ENCODE measurements at regions not wholly inside any gene's neighbourhood (a gene's known extent, or its start where the extent isn't known, plus 50 kb on each side); places are given as distances from the start of the nearest gene placed in this dataset.

- no peak for ATAC-seq
- no peak overlapping the region for H3K27ac ChIP-seq (ENCODE audit: low read length)
Measured at GRCh38 chr16:86346034-86346433, 164.3 kb upstream of the FOXF1 start.

GRCh38 chr16:86347090-86347489, 163.2 kb upstream of the FOXF1 start:
- no peak for ATAC-seq
- no peaks in the 10 kb centered on the region; the same call in none of the 2 replicates for H3K27me3 ChIP-seq (ENCODE audit: control insufficient read depth, insufficient read depth, low read length)
- TF ChIP-seq TCF7L2 (IDR thresholded peaks at IDR 0.05; ENCODE audit: low read depth, low read length) (no peak), REST (IDR thresholded peaks at IDR 0.05; ENCODE audit: insufficient read depth in 1 of 2, low read depth in 2 of 2, low read length in 1 of 2) (no peak), CTCF (IDR thresholded peaks at IDR 0.05) (no peak), SIN3A (IDR thresholded peaks at IDR 0.05; ENCODE audit: borderline replicate concordance, insufficient read depth, low read depth, low read length) (no peak), POLR2AphosphoS5 (IDR thresholded peaks at IDR 0.05; ENCODE audit: low read depth, low read length) (no peak)
- no TSS peak for BruUV-seq (replicated peaks)
- no peaks in the 10 kb centered on the region for H3K9me3 ChIP-seq (ENCODE audit: control insufficient read depth, insufficient read depth, low read depth, low read length)
- no peaks in the 10 kb centered on the region for H3K36me3 ChIP-seq (ENCODE audit: control insufficient read depth, insufficient read depth, low read length)
- DNase-seq (ENCODE audit: low read depth, low spot score) = no peak
- in situ Hi-C loops (cut with HindIII; ENCODE audit: low pct_unique_long_range_greater_than_20kb, low sequenced_read_pairs) (no loop called here), intact Hi-C loops (cut with micrococcal nuclease; ENCODE audit: unreplicated experiment) (no loop called here)
- H3K4me3 ChIP-seq (ENCODE audit: low read depth in 2 of 2, low read length in 2 of 2) = no peak overlapping the region
- POLR2A ChIA-PET = no interaction called here
- H3K4me1 ChIP-seq (ENCODE audit: control insufficient read depth, insufficient read depth, low read length) = no peaks in the 10 kb centered on the region
- CTCF ChIA-PET = no interaction called here
- no peak overlapping the region for H3K27ac ChIP-seq (ENCODE audit: low read length)

More at GRCh38 chr16:86346034-86346433, 164.3 kb upstream of the FOXF1 start:
- intact Hi-C loops (cut with micrococcal nuclease; ENCODE audit: unreplicated experiment) = no loop called here
- ChIA-PET CTCF (no interaction called here), POLR2A (no interaction called here)
- no peaks in the 10 kb centered on the region; the same call in none of the 2 replicates for H3K27me3 ChIP-seq (ENCODE audit: control insufficient read depth, insufficient read depth, low read length)
- no peak overlapping the region for H3K4me3 ChIP-seq (ENCODE audit: low read depth in 2 of 2, low read length in 2 of 2)
- H3K36me3 ChIP-seq (ENCODE audit: control insufficient read depth, insufficient read depth, low read length) = no peaks in the 10 kb centered on the region
- in situ Hi-C loops (cut with HindIII; ENCODE audit: low pct_unique_long_range_greater_than_20kb, low sequenced_read_pairs) = no loop called here
- H3K4me1 ChIP-seq (ENCODE audit: control insufficient read depth, insufficient read depth, low read length) = no peaks in the 10 kb centered on the region
- TF ChIP-seq POLR2AphosphoS5 (IDR thresholded peaks at IDR 0.05; ENCODE audit: low read depth, low read length) (no peak), CTCF (IDR thresholded peaks at IDR 0.05) (no peak), SIN3A (IDR thresholded peaks at IDR 0.05; ENCODE audit: borderline replicate concordance, insufficient read depth, low read depth, low read length) (no peak), REST (IDR thresholded peaks at IDR 0.05; ENCODE audit: insufficient read depth in 1 of 2, low read depth in 2 of 2, low read length in 1 of 2) (no peak), TCF7L2 (IDR thresholded peaks at IDR 0.05; ENCODE audit: low read depth, low read length) (no peak)
- DNase-seq (ENCODE audit: low read depth, low spot score) = no peak
- BruUV-seq (replicated peaks) = no TSS peak
- H3K9me3 ChIP-seq (ENCODE audit: control insufficient read depth, insufficient read depth, low read depth, low read length) = no peaks in the 10 kb centered on the region

Data from Panc1 (cell line).